ENCODE measurements at regions not wholly inside any gene's neighbourhood (a gene's known extent, or its start where the extent isn't known, plus 50 kb on each side); places are given as distances from the start of the nearest gene placed in this dataset.
"Not testable (repeated sequence)": the region's sequence is repeated elsewhere in the genome, so short reads cannot be mapped to it uniquely, and the experiment has no call there.

DNA sequence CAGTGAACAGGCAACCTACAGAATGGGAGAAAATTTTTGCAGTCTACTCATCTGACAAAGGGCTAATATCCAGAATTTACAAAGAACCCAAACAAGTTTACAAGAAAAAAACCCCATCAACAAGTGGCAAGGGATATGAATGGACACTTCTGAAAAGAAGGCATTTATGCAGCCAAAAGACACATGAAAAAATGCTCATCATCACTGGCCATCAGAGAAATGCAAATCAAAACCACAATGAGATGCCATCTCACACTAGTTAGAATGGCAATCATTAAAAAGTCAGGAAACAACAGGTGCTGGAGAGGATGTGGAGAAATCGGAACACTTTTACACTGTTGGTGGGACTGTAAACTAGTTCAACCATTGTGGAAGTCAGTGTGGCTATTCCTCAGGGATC, 80.3 kb downstream of the ZNF474 start:
- not testable (repeated sequence) for ATAC-seq

DNA sequence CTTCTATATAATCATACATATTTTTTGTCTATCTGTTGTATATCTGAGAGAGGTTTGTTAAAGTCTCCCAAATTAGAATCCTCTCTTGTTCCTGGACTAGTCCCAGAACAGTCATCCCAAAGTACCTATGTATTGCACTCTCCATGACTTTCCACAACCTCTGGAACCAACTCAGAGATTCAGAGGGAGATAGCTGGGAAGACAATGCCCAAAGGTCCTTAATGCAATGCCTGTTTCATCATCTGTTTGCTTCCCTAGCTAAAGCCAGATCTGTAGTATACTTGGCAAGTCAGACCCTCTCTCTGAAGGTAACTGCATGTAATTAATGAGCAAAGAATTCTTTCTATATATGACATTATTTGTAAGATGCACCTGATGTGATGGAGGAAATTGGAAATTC, 89.4 kb downstream of the ZNF474 start:
- no peak for ATAC-seq

DNA sequence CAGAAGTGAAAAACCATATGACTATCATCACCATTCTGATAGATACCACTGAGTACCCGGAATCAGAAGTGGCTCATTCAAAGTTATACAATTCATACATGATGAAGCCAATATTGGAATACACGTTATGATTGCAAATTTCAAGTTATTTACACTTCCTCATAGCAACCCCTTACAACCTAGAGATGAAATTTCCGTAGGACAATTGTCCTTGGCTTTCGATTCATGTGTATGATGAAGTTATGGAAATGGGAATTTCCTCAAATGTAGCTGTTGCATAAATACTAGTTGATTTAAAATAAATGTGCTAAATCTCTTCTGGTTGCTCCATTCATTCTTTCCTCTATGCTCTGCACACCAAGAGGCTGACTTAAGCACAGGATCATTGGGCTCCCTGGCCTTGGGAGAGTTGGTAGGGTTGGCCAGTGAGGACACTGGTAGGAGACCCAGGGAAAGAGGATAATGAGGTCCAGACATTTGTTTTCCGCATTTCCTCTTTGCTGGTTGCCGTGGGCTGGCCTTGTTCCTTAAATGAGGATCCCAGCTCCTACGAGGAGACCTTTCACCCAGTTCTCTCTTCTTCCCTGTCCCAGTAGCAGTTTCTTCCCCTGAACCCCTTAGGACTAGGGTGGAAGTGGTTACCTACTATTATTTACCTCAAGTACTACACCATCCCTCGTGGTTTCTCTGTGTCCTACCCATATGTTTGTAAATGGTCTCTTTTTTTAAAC, 90.3 kb downstream of the ZNF474 start:
- ATAC-seq = no peak

DNA sequence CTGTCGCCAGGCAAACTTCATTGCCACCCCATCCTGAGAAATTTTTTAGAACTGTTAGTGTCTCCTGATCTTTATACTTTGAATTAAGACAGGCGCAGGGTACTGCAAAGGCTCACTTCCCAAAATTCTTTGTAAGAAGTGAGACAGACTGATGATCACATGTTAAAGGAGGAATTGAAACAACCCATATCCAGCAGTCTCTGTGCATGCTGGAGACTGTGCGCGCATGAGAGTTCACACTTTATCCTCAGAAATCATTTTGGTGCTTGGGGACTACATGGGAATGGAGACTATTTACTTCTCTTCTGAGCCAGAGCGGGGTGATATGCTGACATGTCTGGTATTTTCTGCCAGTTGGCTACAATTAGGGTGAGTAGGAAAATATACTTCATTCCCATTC, 91.2 kb downstream of the ZNF474 start:
- no peak for ATAC-seq

DNA sequence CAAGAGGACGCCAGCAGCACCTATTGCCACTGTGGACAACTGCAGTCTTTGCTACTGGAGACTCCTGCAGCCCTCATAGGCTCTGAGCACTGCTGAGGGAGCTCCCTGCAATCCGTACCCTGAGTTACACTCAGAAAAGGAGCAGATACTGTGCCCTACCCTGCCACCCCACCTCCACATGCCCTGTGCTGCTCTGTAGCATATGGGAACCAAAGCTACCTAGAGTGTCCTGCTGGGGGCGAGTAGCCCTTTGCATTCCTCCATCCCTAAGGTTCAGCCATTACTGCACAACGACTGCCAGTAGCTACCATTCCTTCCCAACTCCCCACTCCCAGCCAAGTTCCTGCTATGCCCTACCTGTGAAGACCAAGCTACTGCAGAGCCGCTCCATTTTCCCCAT, 90.2 kb upstream of the SNCAIP start:
- no peak for ATAC-seq

DNA sequence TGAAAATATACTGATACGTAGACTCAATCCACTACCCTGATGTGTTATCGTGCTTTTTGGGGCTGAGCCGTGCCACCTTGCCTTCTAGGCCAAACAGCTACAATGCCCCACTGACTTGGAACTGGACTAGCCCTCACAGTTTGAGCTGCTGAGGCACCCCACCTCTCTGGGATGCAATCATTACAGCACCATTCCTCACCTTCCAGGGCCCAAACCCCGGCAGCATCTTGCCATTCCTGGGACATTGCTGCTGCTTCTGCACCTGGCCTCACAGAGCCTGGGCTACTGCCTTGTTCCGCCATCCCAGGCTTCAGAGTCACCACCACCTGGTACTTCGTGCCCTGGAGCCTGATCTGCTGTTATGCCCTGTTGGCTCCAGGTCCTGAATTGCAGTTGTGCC, 89.5 kb upstream of the SNCAIP start:
- no peak for ATAC-seq

DNA sequence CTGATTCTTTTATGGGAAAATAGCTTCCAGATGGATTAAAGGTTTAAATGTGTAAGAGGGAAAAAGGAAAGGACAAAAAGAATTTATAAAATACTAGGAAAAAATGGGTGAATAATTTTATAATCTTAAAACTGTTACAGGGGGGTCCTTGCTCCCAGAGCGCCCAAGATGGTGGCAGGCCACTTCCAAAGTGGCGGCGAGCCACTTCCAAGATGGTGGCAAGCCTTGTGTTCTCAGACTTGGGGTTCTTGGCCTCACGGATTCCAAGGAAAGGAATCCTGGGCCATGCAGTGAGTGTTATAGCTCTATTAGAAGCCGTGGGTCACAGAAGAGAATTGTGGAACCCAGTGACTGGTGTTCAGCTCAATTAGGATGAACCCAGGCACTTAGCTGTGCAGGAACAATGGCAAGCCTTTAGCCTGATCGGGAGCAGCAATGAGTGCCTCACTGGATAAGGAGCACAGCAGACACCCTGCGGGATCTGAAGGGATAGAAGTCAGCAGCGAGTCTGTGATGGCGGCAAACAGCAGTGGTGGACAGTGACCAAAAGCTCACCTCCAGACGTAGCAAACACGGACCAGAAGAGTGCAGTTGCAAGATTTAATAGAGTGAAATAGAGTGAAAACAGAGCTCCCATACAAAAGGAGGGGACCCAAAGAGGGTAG, 83.2 kb upstream of the SNCAIP start:
- ATAC-seq = no peak

DNA sequence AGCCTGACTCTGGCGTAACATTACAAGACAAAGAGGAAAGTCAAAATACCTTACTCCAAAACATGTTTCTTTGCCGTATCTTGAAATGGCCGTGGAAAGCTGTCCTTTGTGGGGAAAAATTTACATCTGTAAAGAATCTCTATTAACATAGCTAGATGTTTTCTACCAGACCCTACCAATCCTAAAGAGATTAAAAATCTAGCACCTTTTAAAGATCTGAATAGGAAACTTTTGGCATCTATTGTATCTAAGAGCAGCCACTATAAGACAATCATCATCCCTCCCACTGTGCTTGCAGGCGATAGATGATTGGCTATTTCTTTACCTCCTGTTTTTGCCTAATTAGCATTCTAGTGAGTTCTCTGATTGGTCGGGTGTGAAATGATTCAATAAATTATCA, 82.5 kb upstream of the SNCAIP start:
- no peak for ATAC-seq

DNA sequence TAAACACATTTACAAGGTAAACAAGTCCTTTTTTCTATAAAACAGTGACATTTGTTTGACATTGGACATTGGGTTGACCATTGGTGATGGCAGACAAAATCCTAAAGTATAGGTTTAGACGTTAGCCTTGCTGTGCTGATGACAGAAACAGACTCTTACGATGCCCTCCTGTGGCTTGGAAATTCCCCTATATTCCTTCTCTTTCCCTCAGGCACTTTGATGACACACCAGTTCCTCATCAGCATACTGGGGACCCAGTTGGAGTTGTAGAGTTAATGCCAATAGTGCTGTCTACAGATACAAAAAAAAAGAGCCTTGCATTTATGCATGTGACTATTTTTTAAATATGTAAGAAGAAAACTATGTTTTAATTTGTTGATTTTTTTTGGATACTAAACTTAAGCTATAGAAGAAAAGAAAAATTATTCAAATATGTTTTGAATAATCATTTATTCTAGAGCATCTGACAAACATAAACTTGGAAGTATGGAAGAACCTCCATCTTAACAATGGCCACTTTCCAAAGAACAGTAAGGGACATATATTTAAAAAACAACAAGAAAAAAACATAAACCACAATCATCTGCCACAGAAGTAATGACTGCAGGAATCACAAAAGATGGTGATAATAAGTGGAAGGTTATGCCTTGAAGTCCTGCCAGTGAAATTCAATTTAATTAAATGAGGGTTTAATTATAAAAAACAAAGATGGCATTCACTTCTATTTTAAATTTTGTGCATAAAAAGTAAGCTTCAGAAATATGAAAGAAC, 75.6 kb upstream of the SNCAIP start:
- no peak for ATAC-seq

DNA sequence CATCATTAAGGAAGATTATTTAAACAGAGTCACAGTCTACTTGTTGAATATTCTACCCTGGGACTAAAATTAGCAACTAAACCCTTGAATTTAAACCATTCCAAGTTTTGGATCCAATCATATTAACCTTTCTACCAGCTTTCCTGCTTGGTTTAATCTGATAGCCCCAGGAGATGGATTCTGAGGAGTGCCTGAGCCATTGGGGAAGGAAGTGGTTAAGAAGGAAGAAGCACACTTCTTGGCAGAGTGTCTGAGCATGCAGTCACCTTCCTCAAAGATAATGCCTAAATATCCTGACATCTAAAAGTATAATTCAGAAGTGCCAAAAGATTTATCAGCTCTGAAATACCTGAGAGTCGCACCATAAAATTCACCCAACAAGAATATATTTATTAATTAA, 74.1 kb upstream of the SNCAIP start:
- no peak for ATAC-seq

DNA sequence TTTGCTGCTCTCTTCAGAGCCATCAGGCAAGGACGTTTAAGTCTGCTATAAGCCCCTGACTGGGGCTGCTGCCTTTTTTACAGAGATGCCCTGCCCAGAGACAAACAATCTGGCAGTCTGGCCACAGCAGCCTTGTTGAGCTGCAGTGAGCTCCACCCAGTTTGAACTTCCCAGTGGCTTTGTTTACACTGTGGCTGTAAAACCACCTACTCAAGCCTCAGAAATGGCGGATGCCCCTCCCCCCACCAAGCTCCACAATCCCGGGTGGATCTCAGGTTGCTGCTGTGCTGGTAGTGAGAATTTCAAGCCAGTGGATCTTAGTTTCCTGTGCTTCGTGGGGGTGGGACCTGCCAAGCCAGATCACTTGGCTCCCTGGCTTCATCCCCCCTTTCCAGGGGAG, 59.7 kb upstream of the SNCAIP start:
- ATAC-seq = no peak

DNA sequence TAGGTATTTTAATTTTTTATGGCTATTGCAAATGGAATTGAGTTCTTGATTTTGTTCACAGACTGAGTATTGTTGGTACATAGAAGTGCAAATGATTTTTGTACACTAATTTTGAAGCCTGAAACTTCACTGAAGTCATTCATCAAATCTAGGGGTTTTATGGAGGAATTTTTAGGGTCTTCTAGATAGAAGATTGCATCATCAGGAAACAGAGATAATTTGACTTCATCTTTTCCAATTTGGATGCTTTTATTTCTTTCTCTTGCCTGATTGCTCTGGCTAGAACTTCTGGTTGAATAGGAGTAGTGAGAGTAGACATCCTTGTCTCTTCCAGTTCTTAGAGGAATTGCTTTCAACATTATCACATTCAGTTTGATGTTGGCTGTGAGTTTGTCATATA, 58.2 kb upstream of the SNCAIP start:
- no peak for ATAC-seq

DNA sequence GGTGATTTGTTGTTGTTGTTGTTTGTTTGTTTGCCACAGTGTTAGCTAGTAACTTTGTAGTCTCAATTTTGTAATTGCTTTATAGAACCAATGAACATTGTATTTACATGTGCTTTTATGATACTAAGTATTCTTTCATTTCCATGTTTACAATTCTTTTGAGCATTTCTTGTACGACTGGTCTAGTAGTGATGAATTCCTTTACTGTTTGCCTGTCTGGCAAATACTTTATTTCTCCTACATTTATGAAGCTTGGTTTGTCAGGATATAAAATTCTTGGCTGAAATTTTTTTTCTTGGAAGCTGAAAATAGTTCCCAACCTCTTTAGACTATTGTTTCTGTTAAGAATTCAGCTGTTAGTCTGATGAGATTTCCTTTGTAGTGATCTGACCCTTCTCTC, 55.6 kb upstream of the SNCAIP start:
- no peak for ATAC-seq

DNA sequence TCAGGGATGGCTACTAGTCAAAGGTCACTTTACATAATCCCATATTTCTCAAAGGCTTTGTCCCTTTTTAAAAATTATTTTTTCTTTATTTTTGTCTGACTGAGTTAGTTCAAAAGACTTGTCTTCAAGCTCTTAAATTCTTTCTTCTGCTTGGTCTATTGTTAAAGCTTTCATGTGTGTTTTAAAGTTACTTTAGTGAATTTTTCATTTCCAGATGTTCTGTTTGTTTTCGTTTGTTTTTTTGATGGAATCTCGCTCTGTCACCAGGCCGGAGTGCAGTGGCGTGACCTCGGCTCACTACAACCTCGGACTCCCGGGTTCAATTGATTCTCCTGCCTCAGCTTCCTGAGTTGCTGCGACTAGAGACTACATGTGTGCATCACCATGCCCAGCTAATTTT, 55.0 kb upstream of the SNCAIP start:
- ATAC-seq = no peak

DNA sequence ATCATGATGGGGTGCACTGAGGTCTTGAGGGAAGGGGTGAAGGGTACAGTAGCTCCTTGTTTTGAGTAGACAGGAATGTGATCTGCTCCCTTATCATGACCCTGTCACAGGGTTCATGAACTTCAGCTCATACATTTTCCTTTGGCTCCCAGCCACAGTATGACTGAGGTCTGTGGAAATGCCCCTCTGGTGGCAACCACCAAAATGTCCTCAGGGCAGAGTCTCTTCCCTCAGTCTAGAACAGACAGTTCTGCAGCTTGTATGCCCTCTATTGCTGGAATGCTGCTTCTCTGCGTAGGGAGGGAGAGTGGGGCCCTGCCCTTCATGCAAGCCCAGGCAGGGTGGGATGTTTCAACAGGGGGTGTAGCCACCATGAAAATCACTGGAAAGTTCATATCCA, 53.8 kb upstream of the SNCAIP start:
- no peak for ATAC-seq

DNA sequence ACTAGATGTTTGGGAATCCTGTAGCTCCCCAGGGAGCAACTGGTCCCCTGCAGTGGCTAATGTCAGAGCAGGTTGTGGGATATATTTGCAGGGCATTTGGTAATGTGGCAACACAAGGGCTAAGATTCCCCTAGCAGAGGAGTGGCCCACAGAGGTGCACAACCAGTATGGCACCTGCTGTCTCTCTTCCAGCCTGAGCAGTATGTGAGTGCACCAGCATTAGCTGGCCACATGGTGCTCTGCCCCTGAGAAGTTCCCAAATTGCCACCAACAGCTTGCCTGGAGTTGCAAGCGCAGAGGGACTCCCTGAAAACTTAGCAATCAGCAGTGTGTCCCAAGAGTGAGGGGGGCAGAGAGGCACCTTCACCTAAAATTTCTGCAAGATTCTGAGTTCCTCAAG, 53.2 kb upstream of the SNCAIP start:
- ATAC-seq = no peak

DNA sequence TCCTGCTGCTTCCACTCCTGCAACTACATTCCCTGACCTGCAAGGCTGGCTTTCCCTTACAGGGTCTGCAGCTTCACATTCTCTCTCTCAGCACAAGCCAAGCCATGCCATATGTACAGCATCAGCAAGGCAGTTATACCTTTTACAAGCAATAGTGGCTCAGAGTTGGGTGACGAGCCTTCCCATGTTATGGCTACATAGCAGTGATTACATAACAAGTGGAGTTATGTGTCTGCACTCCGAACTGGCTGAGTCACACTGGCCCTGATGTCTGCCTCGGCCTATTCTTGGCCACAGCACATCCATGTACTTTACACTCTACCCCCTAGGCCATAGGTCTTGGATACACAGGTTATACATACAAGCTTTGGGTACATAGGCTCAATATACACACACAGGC, 52.0 kb upstream of the SNCAIP start:
- peak; percentile 70 for ATAC-seq

DNA sequence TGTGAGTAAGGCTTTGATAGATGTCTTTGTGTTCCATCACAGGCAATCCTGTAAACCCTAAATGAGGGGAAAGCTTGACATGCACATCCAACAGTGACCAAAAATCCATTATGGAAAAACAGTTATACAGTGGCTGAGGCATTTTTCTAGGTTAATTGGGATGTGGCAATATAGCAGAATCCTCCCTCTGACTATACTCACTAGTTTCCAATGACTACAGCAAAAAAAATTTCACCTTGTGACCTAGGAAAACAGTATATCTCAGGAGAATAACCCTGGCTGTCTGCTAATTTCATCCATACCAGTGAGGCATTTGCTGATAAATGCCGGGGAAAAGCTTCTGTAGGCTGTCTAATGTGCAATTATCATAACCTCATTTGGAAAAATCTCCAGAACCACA, 49.9 kb upstream of the SNCAIP start:
- no peak for ATAC-seq
